H9 (cell line): ENCODE measurements at regions not wholly inside any gene's neighbourhood (a gene's known extent, or its start where the extent isn't known, plus 50 kb on each side); places are given as distances from the start of the nearest gene placed in this dataset.

ENCODE experiments used
- DNase-seq: peaks from one replicate; pipeline ENCODE4 v3.0.0-alpha.2; 2017
- H2AFZ ChIP-seq: one replicate; pipeline ENCODE4 v1.6.1; 2013; ENCODE audit warnings: mild to moderate bottlenecking, low read length, control low read depth, moderate library complexity
- H2AK5ac ChIP-seq: 2 replicates; pipeline ENCODE4 v1.6.1; 2013; ENCODE audit warnings: low read length, control low read depth, mixed read lengths; ENCODE audit not compliant: insufficient read length
- H2BK120ac ChIP-seq: one replicate; pipeline ENCODE4 v1.6.1; 2013; ENCODE audit warnings: low read depth, mild to moderate bottlenecking, low read length, control low read depth, inconsistent platforms; ENCODE audit not compliant: poor library complexity, severe bottlenecking
- H2BK12ac ChIP-seq: 2 replicates; pipeline ENCODE4 v1.6.1; 2013; ENCODE audit warnings: low read length, control low read depth, mixed read lengths, low read depth; ENCODE audit not compliant: insufficient read length
- H2BK15ac ChIP-seq: 2 replicates; pipeline ENCODE4 v1.6.1; 2013; ENCODE audit warnings: low read depth, low read length, control low read depth
- H2BK20ac ChIP-seq: one replicate; pipeline ENCODE4 v1.6.1; 2013; ENCODE audit warnings: low read depth, mild to moderate bottlenecking, low read length, control low read depth, inconsistent platforms; ENCODE audit not compliant: poor library complexity, severe bottlenecking
- H2BK5ac ChIP-seq: 2 replicates; pipeline ENCODE4 v1.6.1; 2013; ENCODE audit warnings: low read length, control low read depth, mixed read lengths; ENCODE audit not compliant: insufficient read length
- H3K14ac ChIP-seq: 2 replicates; pipeline ENCODE4 v1.6.1; 2013; ENCODE audit warnings: low read length, control low read depth; ENCODE audit not compliant: insufficient read depth
- H3K18ac ChIP-seq: 2 replicates; pipeline ENCODE4 v1.6.1; 2013; ENCODE audit warnings: low read depth, mild to moderate bottlenecking, mixed read lengths, low read length, control low read depth; ENCODE audit not compliant: insufficient read length
- H3K23ac ChIP-seq: 2 replicates; pipeline ENCODE4 v1.6.1; 2013; ENCODE audit warnings: low read length, control low read depth, mixed read lengths, low read depth; ENCODE audit not compliant: insufficient read length
- H3K23me2 ChIP-seq: 2 replicates; pipeline ENCODE4 v1.6.1; 2013; ENCODE audit warnings: low read depth, mild to moderate bottlenecking, mixed read lengths, low read length, control low read depth; ENCODE audit not compliant: insufficient read length, poor library complexity, severe bottlenecking
- H3K27ac ChIP-seq: 2 replicates; pipeline ENCODE4 v1.5.1; 2013; ENCODE audit warnings: low read length, control low read depth, mixed read lengths, low read depth; ENCODE audit not compliant: insufficient read length
- H3K27me3 ChIP-seq: 2 replicates; pipeline ENCODE4 v1.6.1; 2013; ENCODE audit warnings: low read length, control low read depth, inconsistent platforms; ENCODE audit not compliant: insufficient read depth
- H3K4ac ChIP-seq: 2 replicates; pipeline ENCODE4 v1.6.1; 2013; ENCODE audit warnings: low read depth, mild to moderate bottlenecking, control low read depth, inconsistent platforms, low read length, moderate library complexity
- H3K4me1 ChIP-seq: 2 replicates; pipeline ENCODE4 v1.6.1; 2013; ENCODE audit warnings: low read length, control low read depth, inconsistent platforms; ENCODE audit not compliant: insufficient read depth
- H3K4me2 ChIP-seq: 2 replicates; pipeline ENCODE4 v1.6.1; 2013; ENCODE audit warnings: low read length, control low read depth, mixed read lengths; ENCODE audit not compliant: insufficient read length, insufficient read depth
- H3K56ac ChIP-seq: 2 replicates; pipeline ENCODE4 v1.6.1; 2013; ENCODE audit warnings: low read depth, mild to moderate bottlenecking, mixed read lengths, low read length, control low read depth; ENCODE audit not compliant: insufficient read length
- H3K79me1 ChIP-seq: 2 replicates; pipeline ENCODE4 v1.6.1; 2013; ENCODE audit warnings: low read depth, mild to moderate bottlenecking, moderate library complexity, low read length, control low read depth, inconsistent platforms; ENCODE audit not compliant: insufficient read depth, poor library complexity, severe bottlenecking
- H3K79me2 ChIP-seq: 2 replicates; pipeline ENCODE4 v1.6.1; 2013; ENCODE audit warnings: low read length, control low read depth, inconsistent platforms; ENCODE audit not compliant: insufficient read depth
- H3K9ac ChIP-seq: 2 replicates; pipeline ENCODE4 v1.6.1; 2013; ENCODE audit warnings: low read length, control low read depth, mixed read lengths; ENCODE audit not compliant: insufficient read length; ENCODE audit errors: extremely low read depth
- H3K9me3 ChIP-seq: one replicate; pipeline ENCODE4 v1.6.1; 2013; ENCODE audit warnings: low read depth, low read length, inconsistent platforms; ENCODE audit not compliant: control insufficient read depth
- H3T11ph ChIP-seq: one replicate; pipeline ENCODE4 v1.6.1; 2013; ENCODE audit warnings: mild to moderate bottlenecking, low read length, control low read depth, inconsistent platforms
- H4K20me1 ChIP-seq: one replicate; pipeline ENCODE4 v1.6.1; 2013; ENCODE audit not compliant: control insufficient read depth, insufficient read length, insufficient read depth
- H4K5ac ChIP-seq: 2 replicates; pipeline ENCODE4 v1.6.1; 2013; ENCODE audit warnings: low read depth, mild to moderate bottlenecking, mixed read lengths, low read length, control low read depth; ENCODE audit not compliant: insufficient read length
- H4K8ac ChIP-seq: replicated peaks from 2 replicates; pipeline ENCODE4 v1.6.1; 2013; ENCODE audit warnings: low read length, control low read depth, mixed read lengths, low read depth; ENCODE audit not compliant: insufficient read length
- H4K91ac ChIP-seq: 2 replicates; pipeline ENCODE4 v1.6.1; 2013; ENCODE audit warnings: low read depth, mild to moderate bottlenecking, moderate library complexity, mixed read lengths, low read length, control low read depth; ENCODE audit not compliant: insufficient read length
- H3K27ac Mint-ChIP-seq, 3 experiments: 2 replicates in 2 of 3; 3 replicates in 1 of 3; pipeline ENCODE4 v1.8.0; 2020 to 2021; ENCODE audit warnings: mixed read lengths in 3 of 3, mild to moderate bottlenecking in 1 of 3, moderate library complexity in 1 of 3
- H3K27me3 Mint-ChIP-seq: 2 replicates; pipeline ENCODE4 v1.8.0; 2021; ENCODE audit warnings: low read depth, mild to moderate bottlenecking, moderate library complexity, mixed read lengths
- H3K36me3 Mint-ChIP-seq, 3 experiments: 2 replicates in 2 of 3; 3 replicates in 1 of 3; pipeline ENCODE4 v1.8.0; 2020 to 2021; ENCODE audit warnings: low read depth in 3 of 3, mixed read lengths in 3 of 3; ENCODE audit not compliant: insufficient read depth in 1 of 3
- H3K4me1 Mint-ChIP-seq, 2 experiments: 2 replicates each; pipeline ENCODE4 v1.8.0; 2020; ENCODE audit warnings: mixed read lengths in 2 of 2
- H3K4me3 Mint-ChIP-seq, 2 experiments: 2 replicates in 1 of 2; 3 replicates in 1 of 2; pipeline ENCODE4 v1.8.0; 2020 to 2021; ENCODE audit warnings: mild to moderate bottlenecking in 2 of 2, mixed read lengths in 2 of 2, moderate library complexity in 1 of 2
- H3K9me3 Mint-ChIP-seq, 2 experiments: 2 replicates in 1 of 2; 3 replicates in 1 of 2; pipeline ENCODE4 v1.8.0; 2020; ENCODE audit warnings: mild to moderate bottlenecking in 2 of 2, mixed read lengths in 2 of 2, moderate library complexity in 1 of 2
- CTCF ChIP-seq: fragments of 200-600 bp; sonication (generic); conservative IDR thresholded peaks from 3 replicates; pipeline ENCODE4 v1.8.0; 2021; ENCODE audit warnings: antibody characterized with exemption, mild to moderate bottlenecking
- WGBS: extraction: QIAGEN DNeasy Blood & Tissue Kit; methylation state at CpG from one replicate; pipeline ENCODE4 v1.1.7; 2013; ENCODE audit warnings: missing lambda C conversion rate, low lambda C conversion rate, mixed read lengths; ENCODE audit not compliant: insufficient read length; ENCODE audit errors: extremely low coverage; 5-methylcytosine and 5-hydroxymethylcytosine counted together

- Histone ChIP-seq H2BK15ac (no peak overlapping the region), H2AFZ (no peak overlapping the region), H4K8ac (no peak overlapping the region), H3T11ph (no peak overlapping the region), H3K9me3 (no peaks in the 10 kb centered on the region), H3K4me2 (no peak overlapping the region), H3K79me2 (no peaks in the 10 kb centered on the region), H3K23me2 (no peaks in the 10 kb centered on the region), H3K23ac (no peak overlapping the region), H3K14ac (no peak overlapping the region), H3K56ac (no peak overlapping the region), H2BK5ac (no peak overlapping the region), H3K79me1 (no peaks in the 10 kb centered on the region), H2AK5ac (no peak overlapping the region), H3K18ac (no peak overlapping the region), H4K20me1 (no peaks in the 10 kb centered on the region), H3K9ac (no peak overlapping the region), H3K4me1 (no peaks in the 10 kb centered on the region), H3K27me3 (no peaks in the 10 kb centered on the region), H4K91ac (no peak overlapping the region), H2BK120ac (no peak overlapping the region), H3K4ac (no peak overlapping the region), H4K5ac (no peak overlapping the region), H3K27ac (no peak overlapping the region), H2BK20ac (no peak overlapping the region), H2BK12ac (no peak overlapping the region)
- H3K36me3 Mint-ChIP-seq, result no peaks in the 10 kb centered on the region
- no peaks in the 10 kb centered on the region for H3K4me1 Mint-ChIP-seq
- TF ChIP-seq CTCF, result no peak
- H3K4me3 Mint-ChIP-seq, result no peak overlapping the region
- H3K9me3 Mint-ChIP-seq, result no peaks in the 10 kb centered on the region
- no peaks in the 10 kb centered on the region for H3K27me3 Mint-ChIP-seq
- no peak for DNase-seq
- H3K27ac Mint-ChIP-seq, result no peak overlapping the region
- no CpG with 5 or more reads among the region's 1 CpG for WGBS
Observed at GRCh38 chr7:89511900-89512299, 642.4 kb upstream of the STEAP1 start.
